Mesodermal cell (in vitro differentiated cells): ENCODE measurements at regions not wholly inside any gene's neighbourhood (a gene's known extent, or its start where the extent isn't known, plus 50 kb on each side); places are given as distances from the start of the nearest gene placed in this dataset.

Source experiments
- H3K27ac ChIP-seq: 2 replicates; pipeline ENCODE4 v1.7.0; 2013; ENCODE audit warnings: mild to moderate bottlenecking, low read depth, low read length, moderate library complexity; ENCODE audit not compliant: severe bottlenecking
- H3K36me3 ChIP-seq: 2 replicates; pipeline ENCODE4 v1.7.1; 2013; ENCODE audit warnings: mild to moderate bottlenecking, low read length, moderate library complexity; ENCODE audit not compliant: control insufficient read depth, insufficient read depth
- H3K4me1 ChIP-seq: one replicate; pipeline ENCODE4 v1.7.1; 2013; ENCODE audit warnings: mild to moderate bottlenecking, low read length; ENCODE audit not compliant: insufficient read depth, control insufficient read depth, poor library complexity, severe bottlenecking
- H3K4me3 ChIP-seq: 2 replicates; pipeline ENCODE4 v1.7.0; 2013; ENCODE audit warnings: low read length, control low read depth, mild to moderate bottlenecking; ENCODE audit not compliant: insufficient read depth, poor library complexity, severe bottlenecking; ENCODE audit errors: extremely low read depth
- H3K9me3 ChIP-seq: 2 replicates; pipeline ENCODE4 v1.7.1; 2013; ENCODE audit warnings: mild to moderate bottlenecking, low read length, moderate library complexity; ENCODE audit not compliant: control insufficient read depth
- WGBS, 2 experiments: methylation state at CpG; one replicate each; pipeline ENCODE4 v1.1.5; 2013; ENCODE audit warnings: missing lambda C conversion rate in 2 of 2; ENCODE audit not compliant: insufficient coverage in 2 of 2; 5-methylcytosine and 5-hydroxymethylcytosine counted together

DNA sequence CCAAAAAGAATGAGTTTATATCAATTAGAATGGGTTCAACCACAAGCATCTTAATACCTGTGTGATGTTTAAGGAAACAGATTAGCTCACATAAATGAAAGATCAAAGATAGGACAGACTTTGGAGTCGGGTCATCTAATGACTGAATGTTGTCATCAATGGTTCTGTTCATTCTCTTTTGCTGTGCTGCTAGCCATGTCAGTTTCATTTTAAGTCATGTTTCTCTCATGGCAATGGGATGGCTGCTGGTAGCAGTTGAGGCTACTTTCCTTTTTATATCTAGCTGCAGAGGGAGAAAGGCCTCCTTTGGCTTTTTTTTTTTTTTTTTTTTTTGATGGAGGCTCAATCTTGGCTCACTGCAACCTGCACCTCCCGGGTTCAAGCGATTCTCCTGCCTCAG is 86.9 kb upstream of the SPAG17 start:
- 92 to 100% methylated on average over 1 of the region's 3 CpGs for WGBS, 2 experiments
- Histone ChIP-seq H3K9me3 (no peaks in the 10 kb centered on the region), H3K4me1 (no peaks in the 10 kb centered on the region), H3K36me3 (no peaks in the 10 kb centered on the region), H3K27ac (no peak overlapping the region), H3K4me3 (no peak overlapping the region)

DNA sequence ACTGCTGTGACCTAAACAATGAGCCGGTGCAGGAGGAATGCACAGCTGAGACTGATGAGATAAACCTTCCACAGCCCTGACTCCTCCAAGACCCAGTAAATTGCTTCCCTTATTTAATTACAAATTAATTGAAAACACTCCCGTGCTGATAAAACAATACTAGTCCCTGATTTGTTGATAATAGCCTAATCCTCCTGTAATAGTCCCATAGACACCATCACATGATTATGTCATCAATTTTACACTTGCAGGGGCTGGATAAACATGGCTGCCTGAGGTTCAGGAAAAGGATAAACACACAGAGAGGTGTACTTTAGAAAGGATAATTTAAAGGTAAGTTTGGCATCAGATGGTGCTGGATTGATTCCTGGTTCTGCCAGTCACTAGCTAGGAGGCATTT is 84.6 kb upstream of the SPAG17 start:
- Histone ChIP-seq H3K9me3 (no peaks in the 10 kb centered on the region), H3K27ac (no peak overlapping the region), H3K4me1 (no peaks in the 10 kb centered on the region), H3K4me3 (no peak overlapping the region), H3K36me3 (no peaks in the 10 kb centered on the region)
- 92 to 94% methylated on average over 2 of the region's 2 CpGs for WGBS, 2 experiments

- 67 to 86% methylated on average over 1 to 3 of the region's 3 CpGs for WGBS, 2 experiments
Measured at GRCh38 chr1:118266436-118266835, 81.4 kb upstream of the SPAG17 start.

DNA sequence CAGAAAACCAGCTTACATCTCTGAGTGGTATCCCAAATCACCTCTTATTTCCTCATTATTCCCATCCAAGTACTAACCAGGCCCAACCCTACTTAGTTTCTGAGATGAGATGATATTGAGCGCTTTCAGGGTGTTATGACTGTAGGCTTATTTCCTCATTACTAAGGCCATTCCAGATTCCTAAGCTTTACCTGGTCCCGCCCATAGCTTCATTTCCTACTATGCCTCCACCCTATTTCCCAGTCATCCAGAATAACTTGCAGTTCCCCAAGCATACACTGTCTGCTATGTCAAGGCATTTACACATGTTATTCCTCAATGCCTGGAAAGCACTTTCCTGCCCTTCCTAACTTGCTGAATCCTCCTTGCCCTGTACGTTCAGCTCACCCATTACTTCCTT is 79.3 kb upstream of the SPAG17 start:
- Histone ChIP-seq H3K36me3 (no peaks in the 10 kb centered on the region), H3K9me3 (no peaks in the 10 kb centered on the region), H3K4me3 (no peak overlapping the region), H3K27ac (no peak overlapping the region), H3K4me1 (peaks cover 4% of the 10 kb centered on the region)
- WGBS, 2 experiments = 92 to 100% methylated on average over 2 of the region's 3 CpGs

More at GRCh38 chr1:118266436-118266835, 81.4 kb upstream of the SPAG17 start:
- Histone ChIP-seq H3K4me3 (no peak overlapping the region), H3K36me3 (no peaks in the 10 kb centered on the region), H3K9me3 (no peaks in the 10 kb centered on the region), H3K27ac (no peak overlapping the region), H3K4me1 (peaks cover 4% of the 10 kb centered on the region)

GRCh38 chr1:118262865-118263264 is 77.8 kb upstream of the SPAG17 start:
- no peaks in the 10 kb centered on the region for H3K36me3 ChIP-seq
- H3K4me3 ChIP-seq = no peak overlapping the region
- WGBS, 2 experiments = 92 to 100% methylated on average over 1 to 2 of the region's 2 CpGs

DNA sequence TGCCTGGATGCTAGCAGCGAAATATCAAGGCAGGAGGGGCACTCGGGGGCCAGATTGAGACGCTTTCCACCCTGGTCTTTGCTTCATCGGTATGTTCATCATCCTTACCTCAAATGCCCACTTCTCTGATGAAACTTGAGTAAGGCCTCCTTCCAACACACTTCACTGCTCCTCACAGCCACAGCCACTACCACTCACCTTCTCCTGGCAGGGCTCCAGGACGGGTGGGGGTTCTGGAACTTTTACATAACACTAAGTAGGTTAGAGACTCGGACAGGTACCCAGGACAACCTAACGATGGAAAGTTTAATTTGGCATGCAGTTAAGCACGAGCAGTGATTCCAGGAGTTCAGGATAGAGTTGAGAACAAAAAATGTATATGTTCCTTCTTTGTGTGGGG is 73.9 kb upstream of the SPAG17 start:
- Histone ChIP-seq H3K36me3 (no peaks in the 10 kb centered on the region), H3K4me3 (no peak overlapping the region), H3K4me1 (peaks cover 4% of the 10 kb centered on the region), H3K9me3 (no peaks in the 10 kb centered on the region), H3K27ac (no peak overlapping the region)
- 87 to 96% methylated on average over 6 to 7 of the region's 8 CpGs for WGBS, 2 experiments

More at GRCh38 chr1:118262865-118263264, 77.8 kb upstream of the SPAG17 start:
- Histone ChIP-seq H3K9me3 (no peaks in the 10 kb centered on the region), H3K4me1 (peaks cover 4% of the 10 kb centered on the region), H3K27ac (no peak overlapping the region)

- H3K4me1 ChIP-seq = peaks cover 4% of the 10 kb centered on the region
- H3K9me3 ChIP-seq = no peaks in the 10 kb centered on the region
- no peak overlapping the region for H3K27ac ChIP-seq
- no peaks in the 10 kb centered on the region for H3K36me3 ChIP-seq
- H3K4me3 ChIP-seq = no peak overlapping the region
Measured at GRCh38 chr1:118257946-118258345, 72.9 kb upstream of the SPAG17 start.

GRCh38 chr1:118254491-118255425 is 69.7 kb upstream of the SPAG17 start:
- no peaks in the 10 kb centered on the region for H3K9me3 ChIP-seq
- no peaks in the 10 kb centered on the region for H3K36me3 ChIP-seq
- no peak overlapping the region for H3K4me3 ChIP-seq
- no peak overlapping the region for H3K27ac ChIP-seq
- WGBS, 2 experiments = 100% methylated on average over 1 to 2 of the region's 4 CpGs
- peaks cover 14% of the 10 kb centered on the region for H3K4me1 ChIP-seq

DNA sequence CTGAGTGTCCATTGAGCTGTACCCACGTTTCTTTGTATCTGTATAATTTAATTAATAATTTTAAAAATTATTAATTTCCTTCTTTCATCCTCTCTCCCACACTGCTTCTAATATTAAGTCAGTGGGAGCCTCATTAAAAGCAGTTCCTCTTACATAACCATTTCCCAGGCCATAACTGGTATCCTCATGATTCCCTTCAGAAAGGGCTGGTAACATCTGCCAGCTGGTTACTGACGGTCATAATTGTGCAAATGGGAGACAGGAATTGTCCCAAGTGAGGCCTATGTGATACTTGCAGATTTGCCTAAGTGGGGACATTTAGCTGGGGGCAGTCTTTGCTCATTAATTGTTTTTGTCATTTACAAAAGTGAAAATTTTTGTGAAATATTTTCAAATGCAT is 69.0 kb upstream of the SPAG17 start:
- no peak overlapping the region for H3K4me3 ChIP-seq
- H3K36me3 ChIP-seq = no peaks in the 10 kb centered on the region
- no peak overlapping the region for H3K27ac ChIP-seq
- H3K4me1 ChIP-seq = peaks cover 16% of the 10 kb centered on the region
- H3K9me3 ChIP-seq = no peaks in the 10 kb centered on the region
- 80% methylated on average over 1 of the region's 2 CpGs for WGBS, 2 experiments

GRCh38 chr1:118253053-118253915 is 68.3 kb upstream of the SPAG17 start:
- Histone ChIP-seq H3K27ac (no peak overlapping the region), H3K9me3 (no peaks in the 10 kb centered on the region), H3K4me3 (no peak overlapping the region), H3K4me1 (peaks cover 16% of the 10 kb centered on the region), H3K36me3 (no peaks in the 10 kb centered on the region)
- WGBS, 2 experiments = 94 to 95% methylated on average over 4 to 7 of the region's 10 CpGs
